Ishikawa (cell line): ENCODE measurements at regions not wholly inside any gene's neighbourhood (a gene's known extent, or its start where the extent isn't known, plus 50 kb on each side); places are given as distances from the start of the nearest gene placed in this dataset.

ENCODE experiments used
- CEBPB ChIP-seq: IDR thresholded peaks from 2 replicates; pipeline ENCODE4 v1.6.1; 2012
- CREB1 ChIP-seq: IDR thresholded peaks from 2 replicates; pipeline ENCODE4 v1.6.1; 2012; ENCODE audit warnings: low read depth
- EGR1 ChIP-seq: IDR thresholded peaks from 2 replicates; pipeline ENCODE4 v1.6.1; 2012
- EP300 ChIP-seq: IDR thresholded peaks from 2 replicates; pipeline ENCODE4 v1.6.1; 2012; ENCODE audit warnings: borderline replicate concordance
- FOXM1 ChIP-seq: IDR thresholded peaks from 2 replicates; pipeline ENCODE4 v1.6.1; 2012; ENCODE audit warnings: low read depth, borderline replicate concordance
- NFIC ChIP-seq: IDR thresholded peaks from 2 replicates; pipeline ENCODE4 v1.6.1; 2012
- RAD21 ChIP-seq: IDR thresholded peaks from 2 replicates; pipeline ENCODE4 v1.6.1; 2012; ENCODE audit warnings: low read depth
- TAF1 ChIP-seq: IDR thresholded peaks from 2 replicates; pipeline ENCODE4 v1.6.1; 2012; ENCODE audit warnings: low read depth, mild to moderate bottlenecking
- TCF12 ChIP-seq: IDR thresholded peaks from 2 replicates; pipeline ENCODE4 v1.6.1; 2012; ENCODE audit warnings: low read depth
- TEAD4 ChIP-seq: IDR thresholded peaks from 2 replicates; pipeline ENCODE4 v1.6.1; 2012
- USF1 ChIP-seq: IDR thresholded peaks from 2 replicates; pipeline ENCODE4 v1.6.1; 2012
- YY1 ChIP-seq: IDR thresholded peaks from 2 replicates; pipeline ENCODE4 v1.6.1; 2012; ENCODE audit warnings: low read depth
- ZBTB7A ChIP-seq: IDR thresholded peaks from 2 replicates; pipeline ENCODE4 v1.6.1; 2012; ENCODE audit warnings: low read depth
- TF ChIP-seq, protein P1 (sequence below): IDR thresholded peaks from 2 replicates; pipeline ENCODE4 v1.6.1; 2012
- TF ChIP-seq, protein P2 (sequence below): IDR thresholded peaks from 2 replicates; pipeline ENCODE4 v1.6.1; 2012; ENCODE audit warnings: low read depth, mild to moderate bottlenecking

DNA sequence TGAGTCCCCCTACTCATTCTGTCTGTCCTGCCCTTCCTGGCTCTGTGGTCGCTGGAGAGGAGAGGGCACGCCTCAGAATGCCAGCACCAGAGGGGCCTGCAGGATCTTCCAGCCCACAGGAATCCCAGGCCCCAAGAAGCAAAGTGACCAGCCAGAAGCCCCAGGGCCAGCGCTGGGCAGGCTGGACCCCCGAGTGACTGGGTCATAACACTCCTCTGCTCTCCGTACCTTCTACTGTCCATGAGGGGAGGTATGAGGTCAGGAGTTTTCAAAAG is 102.6 kb upstream of the GPR26 start:
- no peak for TF ChIP-seq TAF1
- TF ChIP-seq, protein P1, sequence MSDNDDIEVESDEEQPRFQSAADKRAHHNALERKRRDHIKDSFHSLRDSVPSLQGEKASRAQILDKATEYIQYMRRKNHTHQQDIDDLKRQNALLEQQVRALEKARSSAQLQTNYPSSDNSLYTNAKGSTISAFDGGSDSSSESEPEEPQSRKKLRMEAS: no peak
- TF ChIP-seq CEBPB: no peak
- no peak for TF ChIP-seq ZBTB7A
- TF ChIP-seq CREB1: no peak
- no peak for TF ChIP-seq FOXM1
- TF ChIP-seq YY1: no peak
- TF ChIP-seq, protein P2, sequence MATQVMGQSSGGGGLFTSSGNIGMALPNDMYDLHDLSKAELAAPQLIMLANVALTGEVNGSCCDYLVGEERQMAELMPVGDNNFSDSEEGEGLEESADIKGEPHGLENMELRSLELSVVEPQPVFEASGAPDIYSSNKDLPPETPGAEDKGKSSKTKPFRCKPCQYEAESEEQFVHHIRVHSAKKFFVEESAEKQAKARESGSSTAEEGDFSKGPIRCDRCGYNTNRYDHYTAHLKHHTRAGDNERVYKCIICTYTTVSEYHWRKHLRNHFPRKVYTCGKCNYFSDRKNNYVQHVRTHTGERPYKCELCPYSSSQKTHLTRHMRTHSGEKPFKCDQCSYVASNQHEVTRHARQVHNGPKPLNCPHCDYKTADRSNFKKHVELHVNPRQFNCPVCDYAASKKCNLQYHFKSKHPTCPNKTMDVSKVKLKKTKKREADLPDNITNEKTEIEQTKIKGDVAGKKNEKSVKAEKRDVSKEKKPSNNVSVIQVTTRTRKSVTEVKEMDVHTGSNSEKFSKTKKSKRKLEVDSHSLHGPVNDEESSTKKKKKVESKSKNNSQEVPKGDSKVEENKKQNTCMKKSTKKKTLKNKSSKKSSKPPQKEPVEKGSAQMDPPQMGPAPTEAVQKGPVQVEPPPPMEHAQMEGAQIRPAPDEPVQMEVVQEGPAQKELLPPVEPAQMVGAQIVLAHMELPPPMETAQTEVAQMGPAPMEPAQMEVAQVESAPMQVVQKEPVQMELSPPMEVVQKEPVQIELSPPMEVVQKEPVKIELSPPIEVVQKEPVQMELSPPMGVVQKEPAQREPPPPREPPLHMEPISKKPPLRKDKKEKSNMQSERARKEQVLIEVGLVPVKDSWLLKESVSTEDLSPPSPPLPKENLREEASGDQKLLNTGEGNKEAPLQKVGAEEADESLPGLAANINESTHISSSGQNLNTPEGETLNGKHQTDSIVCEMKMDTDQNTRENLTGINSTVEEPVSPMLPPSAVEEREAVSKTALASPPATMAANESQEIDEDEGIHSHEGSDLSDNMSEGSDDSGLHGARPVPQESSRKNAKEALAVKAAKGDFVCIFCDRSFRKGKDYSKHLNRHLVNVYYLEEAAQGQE: no peak
- TF ChIP-seq NFIC: no peak
- TF ChIP-seq EP300: no peak
- TF ChIP-seq TEAD4: no peak
- no peak for TF ChIP-seq TCF12
- TF ChIP-seq RAD21: no peak
- TF ChIP-seq USF1: no peak
- no peak for TF ChIP-seq EGR1

DNA sequence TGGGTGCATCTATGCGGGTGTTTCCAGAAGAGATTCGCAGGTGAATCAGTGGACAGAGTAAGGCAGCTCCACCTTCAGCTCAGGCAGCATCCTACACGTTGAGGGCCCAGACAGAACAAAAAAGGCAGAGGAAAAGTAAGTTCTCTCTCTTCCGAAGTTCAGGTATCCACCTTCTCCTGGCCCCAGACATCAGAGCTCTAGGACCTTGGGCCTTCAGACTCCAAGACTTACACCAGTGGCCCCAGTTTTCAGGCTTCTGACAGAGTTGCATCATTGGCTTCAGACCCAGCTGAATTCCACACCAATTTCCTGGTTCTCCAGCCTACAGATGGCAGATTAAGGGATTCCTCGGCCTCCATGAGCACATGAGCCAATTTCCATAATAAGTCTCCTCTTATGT is 102.2 kb upstream of the GPR26 start:
- TF ChIP-seq ZBTB7A (no peak), TEAD4 (no peak), USF1 (no peak), NFIC (no peak)

- no peak for TF ChIP-seq CREB1
- TF ChIP-seq FOXM1: no peak
- TF ChIP-seq NFIC: no peak
- no peak for TF ChIP-seq TAF1
- TF ChIP-seq, protein P2: no peak
These were observed 101.5 kb upstream of the GPR26 start for GRCh38 chr10:123564631-123565030.

GRCh38 chr10:123565691-123566660 is 100.2 kb upstream of the GPR26 start:
- TF ChIP-seq EGR1 (no peak), FOXM1 (no peak), RAD21 (no peak), TCF12 (no peak), ZBTB7A (no peak), TEAD4 (no peak), TAF1 (no peak), YY1 (no peak), CREB1 (no peak), EP300 (no peak), NFIC (no peak), CEBPB (no peak), USF1 (no peak)
- TF ChIP-seq, protein P1: no peak
- TF ChIP-seq, protein P2: no peak
